Immature natural killer cell (primary cell): ENCODE measurements at regions not wholly inside any gene's neighbourhood (a gene's known extent, or its start where the extent isn't known, plus 50 kb on each side); places are given as distances from the start of the nearest gene placed in this dataset.

ENCODE experiments used
- DNase-seq, 3 donors: peaks; one replicate each; pipeline ENCODE4 v3.0.0; 2022; ENCODE audit warnings: mixed read lengths in 1 of 3
- H3K27ac Mint-ChIP-seq, 6 donors: one replicate each; pipeline ENCODE4 v1.8.0; 2020; ENCODE audit warnings: mixed read lengths in 6 of 6, mild to moderate bottlenecking in 5 of 6, inconsistent platforms in 4 of 6, moderate library complexity in 3 of 6
- H3K27me3 Mint-ChIP-seq, 3 donors: one replicate each; pipeline ENCODE4 v1.8.0; 2020 to 2021; ENCODE audit warnings: low read depth in 3 of 3, mild to moderate bottlenecking in 3 of 3, mixed read lengths in 3 of 3, moderate library complexity in 3 of 3, inconsistent platforms in 1 of 3
- H3K36me3 Mint-ChIP-seq, 3 donors: one replicate each; pipeline ENCODE4 v1.8.0; 2020; ENCODE audit warnings: mixed read lengths in 3 of 3, inconsistent platforms in 2 of 3, mild to moderate bottlenecking in 2 of 3
- H3K4me1 Mint-ChIP-seq, 2 donors: one replicate each; pipeline ENCODE4 v1.8.0; 2020; ENCODE audit warnings: inconsistent platforms in 2 of 2, mild to moderate bottlenecking in 2 of 2, mixed read lengths in 2 of 2, moderate library complexity in 1 of 2
- H3K4me3 Mint-ChIP-seq, 5 donors: one replicate each; pipeline ENCODE4 v1.8.0; 2020; ENCODE audit warnings: mild to moderate bottlenecking in 5 of 5, mixed read lengths in 5 of 5, inconsistent platforms in 3 of 5, moderate library complexity in 3 of 5
- H3K9me3 Mint-ChIP-seq, 6 donors: one replicate each; pipeline ENCODE4 v1.8.0; 2020; ENCODE audit warnings: mild to moderate bottlenecking in 6 of 6, mixed read lengths in 6 of 6, inconsistent platforms in 4 of 6, moderate library complexity in 3 of 6

DNA sequence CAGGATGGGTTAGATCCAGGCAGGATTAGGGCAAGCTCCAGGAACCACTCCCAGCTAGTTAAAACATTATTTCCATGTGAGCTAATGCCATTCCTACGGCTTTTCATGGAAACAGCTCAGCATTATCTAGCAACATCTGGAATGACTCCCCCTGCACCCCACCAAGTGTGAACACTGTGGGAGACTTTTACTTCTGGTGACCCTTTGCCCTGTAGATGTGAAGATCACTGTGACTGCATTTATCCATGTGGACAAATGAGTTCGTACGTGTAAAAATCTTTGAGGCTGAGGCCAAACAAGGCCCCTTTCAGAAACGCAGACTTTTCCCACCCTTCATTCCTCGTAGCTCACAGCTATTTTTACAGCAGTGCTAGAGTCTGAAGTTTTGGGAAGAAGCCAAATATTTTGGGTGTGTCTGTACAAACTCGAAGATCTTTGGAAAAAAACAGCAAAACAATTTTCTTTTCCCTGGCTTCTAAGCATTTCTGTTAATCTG is 221.8 kb upstream of the SOX4 start:
- peaks cover 0 to 4% (median 0%) of the 10 kb centered on the region in 3 donors for H3K27me3 Mint-ChIP-seq
- H3K4me1 Mint-ChIP-seq = no peaks in the 10 kb centered on the region

DNA sequence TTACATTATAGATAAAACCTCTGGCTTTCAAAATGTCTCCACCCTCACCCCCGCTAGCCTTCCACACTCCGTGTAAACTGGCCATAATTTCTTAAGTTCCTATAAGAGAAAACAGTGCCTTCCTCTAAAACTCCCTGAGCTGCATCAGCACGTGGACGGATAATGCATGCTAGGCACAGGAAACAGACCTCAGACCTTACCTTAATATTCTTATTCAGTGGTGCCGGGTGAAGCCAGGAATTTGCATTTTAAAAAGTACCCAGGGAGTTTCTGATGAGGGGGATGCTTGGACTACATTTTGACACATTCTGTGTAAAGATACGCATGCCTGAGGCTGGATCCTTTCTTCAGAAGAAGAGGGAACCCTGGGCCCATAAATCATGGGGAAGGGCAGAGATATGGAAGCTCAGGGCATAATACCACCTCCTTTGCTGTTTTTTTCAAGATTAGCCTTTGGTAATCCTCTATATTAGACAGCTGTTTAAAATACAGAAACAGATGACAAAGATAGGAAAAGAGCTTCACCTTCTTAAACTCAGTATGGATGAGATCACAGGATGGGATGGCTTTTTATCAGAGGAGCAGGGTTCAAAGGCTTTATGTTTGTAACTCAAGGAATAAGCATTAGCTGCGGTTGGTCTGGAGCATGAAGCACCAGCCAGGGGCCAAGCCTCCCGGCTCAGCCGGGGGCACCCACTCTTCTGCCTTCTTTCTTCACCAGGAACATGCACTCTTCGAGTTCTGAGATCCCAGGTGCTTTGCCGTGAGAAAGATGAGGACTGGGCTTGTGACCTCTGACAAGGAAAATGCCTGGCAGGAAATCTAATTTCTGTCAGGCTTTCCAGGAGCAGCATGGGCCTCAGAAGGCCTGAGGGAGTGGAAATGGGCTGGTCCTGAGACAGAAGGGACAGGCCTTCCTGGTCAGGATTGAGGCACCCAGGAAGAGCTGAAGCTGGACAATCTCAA is 218.1 kb upstream of the SOX4 start:
- Mint-ChIP-seq H3K27ac (no peak overlapping the region), H3K36me3 (no peaks in the 10 kb centered on the region), H3K9me3 (no peaks in the 10 kb centered on the region), H3K4me3 (no peak overlapping the region), H3K4me1 (no peaks in the 10 kb centered on the region), H3K27me3 (peaks cover 0 to 3% (median 0%) of the 10 kb centered on the region in 3 donors)
- no peak for DNase-seq

More for the DNA sequence above, 221.8 kb upstream of the SOX4 start:
- no peak overlapping the region for H3K27ac Mint-ChIP-seq
- no peak for DNase-seq
- no peaks in the 10 kb centered on the region for H3K36me3 Mint-ChIP-seq
- H3K4me3 Mint-ChIP-seq = no peak overlapping the region
- H3K9me3 Mint-ChIP-seq = no peaks in the 10 kb centered on the region

DNA sequence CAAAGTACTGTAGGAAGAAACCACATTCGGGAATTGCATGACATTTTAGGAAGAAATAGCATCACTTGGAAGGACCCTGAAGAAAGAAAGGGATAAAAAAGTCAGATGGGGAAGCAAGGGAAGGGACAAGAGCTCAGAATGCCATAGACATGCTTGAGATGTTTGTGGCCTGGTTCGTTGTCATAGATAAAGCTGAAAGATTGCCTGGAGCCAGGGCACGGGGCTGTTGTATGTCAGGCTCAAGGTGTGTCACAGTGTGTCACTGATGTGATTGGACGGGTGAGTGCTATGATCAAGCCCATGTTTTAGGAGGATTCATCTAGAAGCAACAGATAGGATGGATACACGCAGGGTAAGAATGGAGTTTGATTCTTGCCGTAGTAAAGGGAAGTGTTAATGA is 216.2 kb upstream of the SOX4 start:
- DNase-seq = no peak
- no peak overlapping the region for H3K27ac Mint-ChIP-seq
- no peak overlapping the region for H3K4me3 Mint-ChIP-seq
- H3K27me3 Mint-ChIP-seq = peaks cover 0 to 3% (median 0%) of the 10 kb centered on the region in 3 donors
- H3K9me3 Mint-ChIP-seq = no peaks in the 10 kb centered on the region
- peaks cover 0 to 2% of the 10 kb centered on the region in 2 donors for H3K4me1 Mint-ChIP-seq
- H3K36me3 Mint-ChIP-seq = no peaks in the 10 kb centered on the region

GRCh38 chr6:21381331-21381963 is 212.1 kb upstream of the SOX4 start:
- Mint-ChIP-seq H3K36me3 (no peaks in the 10 kb centered on the region), H3K4me1 (peaks cover 7 to 12% of the 10 kb centered on the region in 2 donors), H3K4me3 (no peak overlapping the region), H3K27ac (no peak overlapping the region), H3K27me3 (peaks cover 0 to 8% (median 3%) of the 10 kb centered on the region in 3 donors), H3K9me3 (peaks cover 0 to 2% (median 0%) of the 10 kb centered on the region in 6 donors)
- no peak for DNase-seq

DNA sequence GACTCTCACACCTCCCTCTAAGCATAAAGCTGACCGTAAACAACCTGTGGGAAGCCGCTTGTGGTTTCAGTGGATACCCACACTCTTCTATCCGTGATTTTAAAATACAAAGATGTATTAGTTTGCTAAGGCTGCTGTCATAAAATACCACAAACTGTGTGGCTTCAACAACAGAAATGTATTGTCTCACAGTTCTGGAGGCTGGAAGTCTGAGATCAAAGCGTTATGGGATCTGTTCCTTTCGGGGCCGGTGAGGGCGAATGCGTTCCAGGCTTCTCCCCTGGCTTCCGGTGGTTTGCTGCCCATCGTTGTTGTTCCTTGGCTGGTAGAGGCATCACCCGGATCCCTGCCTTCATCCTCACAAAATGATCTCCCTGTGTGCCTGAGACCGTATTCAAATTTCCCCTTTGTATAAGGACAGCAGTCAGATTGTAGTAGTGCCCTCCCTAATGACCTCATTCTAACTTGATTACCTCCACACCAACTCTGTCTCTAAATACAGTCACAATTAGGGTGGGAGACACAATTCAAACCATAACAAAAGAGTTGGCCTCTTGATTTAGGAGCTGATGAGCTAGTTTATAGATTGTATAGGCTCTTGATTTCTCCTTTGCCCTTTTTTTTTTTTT is 210.6 kb upstream of the SOX4 start:
- H3K36me3 Mint-ChIP-seq = no peaks in the 10 kb centered on the region
- peak overlapping the region in 2 of 5 donors; percentile 38 to 45 for H3K4me3 Mint-ChIP-seq
- H3K27me3 Mint-ChIP-seq = peaks cover 3 to 8% (median 7%) of the 10 kb centered on the region in 3 donors
- H3K27ac Mint-ChIP-seq = no peak overlapping the region
- no peak for DNase-seq
- peaks cover 7 to 12% of the 10 kb centered on the region in 2 donors for H3K4me1 Mint-ChIP-seq
- H3K9me3 Mint-ChIP-seq = peaks cover 0 to 2% (median 0%) of the 10 kb centered on the region in 6 donors

DNA sequence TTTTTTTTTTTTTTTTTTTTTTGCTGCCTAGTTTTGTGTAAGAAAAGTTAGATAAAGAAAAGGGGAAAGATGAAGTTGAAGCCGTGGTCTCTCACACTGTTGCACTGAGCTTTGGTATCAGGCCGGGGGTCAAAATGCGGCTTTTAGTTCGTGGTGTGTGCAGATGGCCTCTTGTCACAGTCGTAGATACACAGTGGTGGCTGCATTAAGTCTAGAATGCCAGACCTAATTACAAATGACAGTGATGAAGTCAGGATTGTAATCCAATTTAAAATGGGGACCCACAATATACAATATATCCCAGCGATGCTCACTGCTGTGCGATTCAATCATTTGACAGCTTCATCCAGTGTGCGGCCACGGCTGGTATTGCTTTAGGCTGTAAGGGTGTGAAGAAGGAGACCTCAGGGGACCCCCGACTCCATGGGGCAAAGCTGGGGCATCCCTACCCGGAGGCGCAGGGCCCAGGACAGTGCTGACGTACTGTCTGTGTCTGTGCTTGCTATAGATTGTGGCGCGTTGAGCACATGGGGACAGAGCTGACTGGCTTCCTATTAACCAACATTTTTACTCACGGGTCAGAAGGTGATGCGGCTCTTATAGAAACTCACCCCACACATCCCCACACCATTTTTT is 210.0 kb upstream of the SOX4 start:
- Mint-ChIP-seq H3K27ac (no peak overlapping the region), H3K27me3 (peaks cover 3 to 7% (median 6%) of the 10 kb centered on the region in 3 donors), H3K36me3 (no peaks in the 10 kb centered on the region), H3K4me1 (peaks cover 7 to 12% of the 10 kb centered on the region in 2 donors), H3K9me3 (peaks cover 0 to 2% (median 0%) of the 10 kb centered on the region in 6 donors), H3K4me3 (no peak overlapping the region)
- DNase-seq = no peak

- H3K27ac Mint-ChIP-seq = no peak overlapping the region
- H3K4me3 Mint-ChIP-seq = no peak overlapping the region
- H3K27me3 Mint-ChIP-seq = peaks cover 3 to 7% (median 5%) of the 10 kb centered on the region in 3 donors
- no peak for DNase-seq
- H3K9me3 Mint-ChIP-seq = peaks cover 0 to 2% (median 0%) of the 10 kb centered on the region in 6 donors
- H3K36me3 Mint-ChIP-seq = no peaks in the 10 kb centered on the region
- peaks cover 7 to 12% of the 10 kb centered on the region in 2 donors for H3K4me1 Mint-ChIP-seq
Measured at GRCh38 chr6:21384216-21384615, 209.3 kb upstream of the SOX4 start.

- Mint-ChIP-seq H3K4me1 (peaks cover 7 to 12% of the 10 kb centered on the region in 2 donors), H3K9me3 (peaks cover 0 to 2% (median 0%) of the 10 kb centered on the region in 6 donors), H3K27ac (no peak overlapping the region), H3K36me3 (no peaks in the 10 kb centered on the region), H3K27me3 (peaks cover 3 to 8% (median 7%) of the 10 kb centered on the region in 3 donors), H3K4me3 (no peak overlapping the region)
- no peak for DNase-seq
Measured at GRCh38 chr6:21386744-21387143, 206.8 kb upstream of the SOX4 start.

DNA sequence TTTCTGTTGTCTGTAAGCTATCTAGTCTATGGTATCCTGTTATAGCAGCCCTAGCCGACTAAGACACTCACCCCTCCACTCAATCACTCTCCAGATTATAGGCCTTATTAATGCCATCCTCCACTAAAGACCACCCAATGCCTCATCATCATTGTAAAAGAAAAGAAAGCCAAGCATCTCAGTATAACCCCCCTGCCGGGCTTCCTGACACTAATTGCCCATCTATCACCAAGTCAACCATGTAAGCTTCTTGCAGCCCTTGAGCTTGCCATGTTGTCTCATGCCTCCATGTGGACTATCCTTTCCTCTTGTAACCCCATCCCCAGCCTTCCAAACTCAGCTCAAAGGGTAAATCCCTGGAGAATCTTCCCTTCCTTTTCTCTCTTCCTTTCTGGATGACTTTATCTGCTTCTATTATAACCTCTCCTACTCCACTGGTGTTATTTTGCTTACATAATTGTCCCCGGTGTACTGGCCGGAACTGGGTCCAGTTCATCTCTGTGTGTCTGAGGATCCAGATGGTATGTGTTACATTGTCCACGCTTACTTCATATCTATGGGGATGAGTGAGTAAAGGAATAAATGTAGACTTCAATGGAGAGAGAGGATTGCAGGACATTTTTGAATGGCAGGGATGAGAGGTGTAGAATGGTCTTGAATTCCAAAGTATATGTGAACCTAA is 202.9 kb upstream of the SOX4 start:
- H3K36me3 Mint-ChIP-seq = no peaks in the 10 kb centered on the region
- no peak overlapping the region for H3K27ac Mint-ChIP-seq
- H3K27me3 Mint-ChIP-seq = peaks cover 3 to 5% (median 4%) of the 10 kb centered on the region in 3 donors
- H3K4me3 Mint-ChIP-seq = no peak overlapping the region
- no peaks in the 10 kb centered on the region for H3K4me1 Mint-ChIP-seq
- peaks cover 0 to 2% (median 0%) of the 10 kb centered on the region in 6 donors for H3K9me3 Mint-ChIP-seq
- no peak for DNase-seq

DNA sequence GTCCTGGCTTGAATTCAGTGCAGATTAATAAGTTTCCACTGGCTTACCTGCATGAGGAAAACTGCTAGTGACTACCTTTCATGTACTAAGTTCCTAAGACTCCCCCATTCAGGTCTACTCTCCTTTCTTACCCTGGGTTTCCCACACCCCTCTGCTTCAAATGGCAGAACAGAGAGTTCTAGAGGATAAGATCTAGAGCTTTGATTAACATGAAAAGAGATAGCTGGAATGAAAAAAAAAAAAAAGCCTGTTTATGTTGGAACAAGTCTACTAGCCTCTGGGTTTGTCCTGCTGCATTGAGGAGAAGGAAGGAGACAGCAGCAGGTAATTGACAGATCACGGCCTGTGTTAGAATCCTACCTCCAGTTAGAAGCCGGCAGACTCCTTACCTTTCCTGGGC is 201.4 kb upstream of the SOX4 start:
- Mint-ChIP-seq H3K4me1 (no peaks in the 10 kb centered on the region), H3K36me3 (no peaks in the 10 kb centered on the region), H3K27ac (no peak overlapping the region), H3K27me3 (peaks cover 0 to 5% (median 4%) of the 10 kb centered on the region in 3 donors), H3K4me3 (no peak overlapping the region), H3K9me3 (no peaks in the 10 kb centered on the region)
- DNase-seq = no peak

DNA sequence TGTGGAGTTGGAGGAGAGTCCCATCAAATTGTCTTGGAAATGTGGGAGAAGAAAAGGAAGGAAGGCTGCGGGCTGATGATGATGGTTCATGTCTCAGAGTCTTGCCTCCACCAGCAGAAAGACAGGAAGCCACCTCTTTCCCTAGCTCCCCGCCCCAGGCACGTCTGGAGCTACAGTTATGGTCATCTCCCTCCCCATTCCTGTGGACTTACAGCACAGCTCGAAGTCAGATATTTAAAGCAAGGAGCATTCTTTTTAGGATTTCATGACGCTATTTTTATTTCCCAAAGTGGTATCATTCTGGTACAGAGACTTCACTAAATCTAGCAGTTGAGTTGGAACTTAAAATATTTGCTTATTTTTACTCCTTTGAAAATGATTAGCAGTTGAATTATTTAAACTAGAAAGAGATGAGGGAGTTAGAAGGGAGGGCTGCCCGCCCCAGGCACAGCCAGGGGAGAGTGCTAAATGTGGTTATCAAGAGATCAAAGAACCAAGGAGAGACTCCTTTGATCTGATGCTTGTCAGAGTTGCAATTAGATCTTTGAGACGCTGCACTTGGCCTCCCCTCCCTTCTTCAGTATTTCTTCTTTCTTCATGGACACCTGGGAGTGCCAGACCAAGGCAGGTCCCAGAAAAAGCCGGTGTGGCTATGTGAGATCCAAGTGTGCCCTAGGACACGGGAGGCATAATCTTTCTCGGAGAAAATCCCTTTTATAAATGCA is 199.9 kb upstream of the SOX4 start:
- Mint-ChIP-seq H3K9me3 (no peaks in the 10 kb centered on the region), H3K4me3 (no peak overlapping the region), H3K36me3 (no peaks in the 10 kb centered on the region), H3K4me1 (no peaks in the 10 kb centered on the region), H3K27ac (no peak overlapping the region), H3K27me3 (peaks cover 2 to 5% (median 4%) of the 10 kb centered on the region in 3 donors)
- no peak for DNase-seq

- H3K27ac Mint-ChIP-seq = no peak overlapping the region
Measured at GRCh38 chr6:21395121-21395520, 198.4 kb upstream of the SOX4 start.

More at GRCh38 chr6:21395121-21395520, 198.4 kb upstream of the SOX4 start:
- Mint-ChIP-seq H3K9me3 (no peaks in the 10 kb centered on the region), H3K27me3 (peaks cover 3 to 5% (median 4%) of the 10 kb centered on the region in 3 donors), H3K36me3 (no peaks in the 10 kb centered on the region), H3K4me1 (no peaks in the 10 kb centered on the region), H3K4me3 (no peak overlapping the region)
- no peak for DNase-seq
